Ishikawa (cell line): ENCODE measurements at regions not wholly inside any gene's neighbourhood (a gene's known extent, or its start where the extent isn't known, plus 50 kb on each side); places are given as distances from the start of the nearest gene placed in this dataset.

ENCODE experiments used
- CEBPB ChIP-seq: IDR thresholded peaks from 2 replicates; pipeline ENCODE4 v1.6.1; 2012
- CREB1 ChIP-seq: IDR thresholded peaks from 2 replicates; pipeline ENCODE4 v1.6.1; 2012; ENCODE audit warnings: low read depth
- EGR1 ChIP-seq: IDR thresholded peaks from 2 replicates; pipeline ENCODE4 v1.6.1; 2012
- EP300 ChIP-seq: IDR thresholded peaks from 2 replicates; pipeline ENCODE4 v1.6.1; 2012; ENCODE audit warnings: borderline replicate concordance
- FOXM1 ChIP-seq: IDR thresholded peaks from 2 replicates; pipeline ENCODE4 v1.6.1; 2012; ENCODE audit warnings: low read depth, borderline replicate concordance
- NFIC ChIP-seq: IDR thresholded peaks from 2 replicates; pipeline ENCODE4 v1.6.1; 2012
- RAD21 ChIP-seq: IDR thresholded peaks from 2 replicates; pipeline ENCODE4 v1.6.1; 2012; ENCODE audit warnings: low read depth
- TAF1 ChIP-seq: IDR thresholded peaks from 2 replicates; pipeline ENCODE4 v1.6.1; 2012; ENCODE audit warnings: low read depth, mild to moderate bottlenecking
- TCF12 ChIP-seq: IDR thresholded peaks from 2 replicates; pipeline ENCODE4 v1.6.1; 2012; ENCODE audit warnings: low read depth
- TEAD4 ChIP-seq: IDR thresholded peaks from 2 replicates; pipeline ENCODE4 v1.6.1; 2012
- YY1 ChIP-seq: IDR thresholded peaks from 2 replicates; pipeline ENCODE4 v1.6.1; 2012; ENCODE audit warnings: low read depth
- ZBTB7A ChIP-seq: IDR thresholded peaks from 2 replicates; pipeline ENCODE4 v1.6.1; 2012; ENCODE audit warnings: low read depth
- TF ChIP-seq, protein P1 (sequence below): IDR thresholded peaks from 2 replicates; pipeline ENCODE4 v1.6.1; 2012; ENCODE audit warnings: low read depth, mild to moderate bottlenecking
- TF ChIP-seq, protein P2 (sequence below): IDR thresholded peaks from 2 replicates; pipeline ENCODE4 v1.6.1; 2012
- TF ChIP-seq, protein P3 (sequence below): IDR thresholded peaks from 2 replicates; pipeline ENCODE4 v1.6.1; 2012

DNA sequence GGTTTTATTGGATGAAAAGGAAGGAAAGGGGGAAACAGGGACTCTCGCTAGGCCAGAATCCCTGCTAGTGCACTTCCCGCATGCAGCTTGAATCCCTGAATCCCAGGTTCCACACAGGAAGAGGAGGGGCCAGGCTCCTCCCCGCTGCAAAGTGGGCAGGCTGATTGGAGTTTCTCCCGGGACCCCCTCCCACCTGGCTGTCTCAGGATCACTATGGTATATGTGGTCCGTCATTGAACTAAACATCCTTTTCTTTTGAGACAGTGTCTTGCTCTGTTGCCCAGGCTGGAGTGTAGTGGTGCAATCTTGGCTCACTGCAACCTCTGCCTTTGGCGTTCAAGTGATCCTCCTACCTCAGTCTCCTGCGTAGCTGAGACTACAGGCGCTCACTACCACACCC, 70.7 kb downstream of the FAM50B start:
- TF ChIP-seq, protein P1, sequence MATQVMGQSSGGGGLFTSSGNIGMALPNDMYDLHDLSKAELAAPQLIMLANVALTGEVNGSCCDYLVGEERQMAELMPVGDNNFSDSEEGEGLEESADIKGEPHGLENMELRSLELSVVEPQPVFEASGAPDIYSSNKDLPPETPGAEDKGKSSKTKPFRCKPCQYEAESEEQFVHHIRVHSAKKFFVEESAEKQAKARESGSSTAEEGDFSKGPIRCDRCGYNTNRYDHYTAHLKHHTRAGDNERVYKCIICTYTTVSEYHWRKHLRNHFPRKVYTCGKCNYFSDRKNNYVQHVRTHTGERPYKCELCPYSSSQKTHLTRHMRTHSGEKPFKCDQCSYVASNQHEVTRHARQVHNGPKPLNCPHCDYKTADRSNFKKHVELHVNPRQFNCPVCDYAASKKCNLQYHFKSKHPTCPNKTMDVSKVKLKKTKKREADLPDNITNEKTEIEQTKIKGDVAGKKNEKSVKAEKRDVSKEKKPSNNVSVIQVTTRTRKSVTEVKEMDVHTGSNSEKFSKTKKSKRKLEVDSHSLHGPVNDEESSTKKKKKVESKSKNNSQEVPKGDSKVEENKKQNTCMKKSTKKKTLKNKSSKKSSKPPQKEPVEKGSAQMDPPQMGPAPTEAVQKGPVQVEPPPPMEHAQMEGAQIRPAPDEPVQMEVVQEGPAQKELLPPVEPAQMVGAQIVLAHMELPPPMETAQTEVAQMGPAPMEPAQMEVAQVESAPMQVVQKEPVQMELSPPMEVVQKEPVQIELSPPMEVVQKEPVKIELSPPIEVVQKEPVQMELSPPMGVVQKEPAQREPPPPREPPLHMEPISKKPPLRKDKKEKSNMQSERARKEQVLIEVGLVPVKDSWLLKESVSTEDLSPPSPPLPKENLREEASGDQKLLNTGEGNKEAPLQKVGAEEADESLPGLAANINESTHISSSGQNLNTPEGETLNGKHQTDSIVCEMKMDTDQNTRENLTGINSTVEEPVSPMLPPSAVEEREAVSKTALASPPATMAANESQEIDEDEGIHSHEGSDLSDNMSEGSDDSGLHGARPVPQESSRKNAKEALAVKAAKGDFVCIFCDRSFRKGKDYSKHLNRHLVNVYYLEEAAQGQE: no peak
- TF ChIP-seq EP300 (no peak), CEBPB (no peak), ZBTB7A (no peak), FOXM1 (no peak), TCF12 (no peak), NFIC (no peak), CREB1 (no peak), RAD21 (no peak), YY1 (no peak), TAF1 (no peak), EGR1 (no peak), TEAD4 (no peak)
- TF ChIP-seq, protein P2, sequence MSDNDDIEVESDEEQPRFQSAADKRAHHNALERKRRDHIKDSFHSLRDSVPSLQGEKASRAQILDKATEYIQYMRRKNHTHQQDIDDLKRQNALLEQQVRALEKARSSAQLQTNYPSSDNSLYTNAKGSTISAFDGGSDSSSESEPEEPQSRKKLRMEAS: no peak
- TF ChIP-seq, protein P3, sequence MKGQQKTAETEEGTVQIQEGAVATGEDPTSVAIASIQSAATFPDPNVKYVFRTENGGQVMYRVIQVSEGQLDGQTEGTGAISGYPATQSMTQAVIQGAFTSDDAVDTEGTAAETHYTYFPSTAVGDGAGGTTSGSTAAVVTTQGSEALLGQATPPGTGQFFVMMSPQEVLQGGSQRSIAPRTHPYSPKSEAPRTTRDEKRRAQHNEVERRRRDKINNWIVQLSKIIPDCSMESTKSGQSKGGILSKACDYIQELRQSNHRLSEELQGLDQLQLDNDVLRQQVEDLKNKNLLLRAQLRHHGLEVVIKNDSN: no peak

DNA sequence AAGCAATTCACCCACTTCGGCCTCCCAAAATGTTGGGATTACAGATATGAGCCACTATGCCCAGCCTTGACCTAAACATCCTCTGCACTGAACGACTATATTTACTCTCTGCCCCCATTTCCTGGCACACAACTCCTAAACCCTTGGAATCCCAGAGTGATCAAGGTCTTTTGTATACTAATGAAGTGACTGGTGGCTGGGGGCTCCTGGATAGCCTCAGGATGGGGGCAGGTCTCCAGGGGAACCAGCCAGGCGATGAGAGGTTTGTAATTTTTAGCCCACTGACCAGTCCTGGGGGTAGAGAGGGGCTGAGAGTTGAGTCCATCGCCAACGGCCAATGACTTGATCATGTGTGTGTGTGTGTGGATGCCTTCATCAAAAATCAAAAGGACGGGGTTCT, 71.1 kb downstream of the FAM50B start:
- TF ChIP-seq TEAD4 (no peak), EP300 (no peak), RAD21 (no peak), ZBTB7A (no peak), FOXM1 (no peak), YY1 (no peak), TCF12 (no peak), NFIC (no peak), EGR1 (no peak), TAF1 (no peak), CREB1 (no peak), CEBPB (no peak)
- TF ChIP-seq, protein P1: no peak
- TF ChIP-seq, protein P3: no peak
- TF ChIP-seq, protein P2: no peak

DNA sequence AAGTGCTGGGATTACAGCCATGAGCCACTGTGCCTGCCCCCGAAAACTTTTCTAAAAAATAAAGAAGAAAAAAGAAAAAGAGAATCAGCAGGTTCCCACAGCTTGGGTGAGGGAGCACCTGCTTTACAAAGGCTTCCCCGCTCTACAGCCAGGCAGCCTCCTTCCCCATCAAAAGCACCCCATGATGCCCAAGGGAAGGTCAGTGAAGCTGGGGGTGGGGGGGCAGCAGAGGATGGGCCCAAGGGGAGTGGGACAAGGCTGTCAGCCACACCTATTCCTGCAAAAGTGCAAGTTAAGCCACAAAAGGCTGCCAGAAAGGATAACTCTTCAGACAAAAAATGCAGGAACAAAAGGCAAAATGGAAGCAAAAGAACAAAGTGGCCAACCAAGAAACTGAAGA, 72.5 kb downstream of the FAM50B start:
- no peak for TF ChIP-seq RAD21
- TF ChIP-seq ZBTB7A: no peak
- no peak for TF ChIP-seq CEBPB
- TF ChIP-seq EGR1: no peak
- TF ChIP-seq YY1: no peak
- TF ChIP-seq, protein P3: no peak
- TF ChIP-seq EP300: no peak
- TF ChIP-seq, protein P1: no peak
- no peak for TF ChIP-seq NFIC
- no peak for TF ChIP-seq TCF12
- no peak for TF ChIP-seq FOXM1
- no peak for TF ChIP-seq TEAD4
- TF ChIP-seq CREB1: no peak
- no peak for TF ChIP-seq TAF1
- TF ChIP-seq, protein P2: no peak

DNA sequence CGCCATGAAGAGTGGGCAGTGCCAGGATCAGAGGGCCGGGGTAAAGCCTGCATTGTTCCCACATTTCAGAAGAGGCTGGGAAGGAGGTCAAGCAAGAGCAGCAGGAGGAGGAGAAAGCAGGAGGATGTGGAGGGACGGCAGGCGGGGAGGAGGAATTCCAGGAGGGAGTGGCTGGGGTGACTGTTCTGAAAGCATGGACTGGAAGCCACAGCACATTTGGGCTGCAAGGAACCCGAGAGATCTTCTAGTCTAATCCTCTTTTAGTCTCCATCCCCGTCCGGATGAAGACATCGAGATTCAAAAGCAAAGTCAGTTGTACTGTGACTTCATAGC, 76.9 kb downstream of the FAM50B start:
- no peak for TF ChIP-seq CREB1
- TF ChIP-seq YY1: no peak
- no peak for TF ChIP-seq CEBPB
- TF ChIP-seq, protein P1: no peak
- no peak for TF ChIP-seq TCF12
- no peak for TF ChIP-seq FOXM1
- no peak for TF ChIP-seq TAF1
- no peak for TF ChIP-seq TEAD4
- no peak for TF ChIP-seq EGR1
- no peak for TF ChIP-seq RAD21
- no peak for TF ChIP-seq ZBTB7A
- no peak for TF ChIP-seq EP300
- no peak for TF ChIP-seq NFIC
- TF ChIP-seq, protein P3: no peak
